Medulla oblongata (tissue), 1 donor: ENCODE measurements at regions not wholly inside any gene's neighbourhood (a gene's known extent, or its start where the extent isn't known, plus 50 kb on each side); places are given as distances from the start of the nearest gene placed in this dataset.
"Not testable (repeated sequence)": the region's sequence is repeated elsewhere in the genome, so short reads cannot be mapped to it uniquely, and the experiment has no call there.

Experiments
- DNase-seq: peaks from one replicate; pipeline ENCODE4 v3.0.0-alpha.2; 2015; ENCODE audit errors: extremely low spot score

GRCh38 chr3:176870451-176870850, 326.8 kb downstream of the TBL1XR1 start:
- no peak for DNase-seq

- no peak for DNase-seq
These were observed 329.3 kb downstream of the TBL1XR1 start for GRCh38 chr3:176867681-176868663.

- DNase-seq = no peak
These were observed 336.1 kb downstream of the TBL1XR1 start for GRCh38 chr3:176861137-176861536.

- no peak for DNase-seq
These were observed 340.6 kb downstream of the TBL1XR1 start for GRCh38 chr3:176856721-176857120.

- no peak for DNase-seq
These were observed 341.3 kb downstream of the TBL1XR1 start for GRCh38 chr3:176855901-176856486.

GRCh38 chr3:176855213-176855612, 342.1 kb downstream of the TBL1XR1 start:
- DNase-seq = no peak

GRCh38 chr3:176850498-176850897, 346.8 kb downstream of the TBL1XR1 start:
- DNase-seq = no peak

- no peak for DNase-seq
These were observed 348.7 kb downstream of the TBL1XR1 start for GRCh38 chr3:176848431-176849214.

- DNase-seq = no peak
These were observed 354.4 kb downstream of the TBL1XR1 start for GRCh38 chr3:176842914-176843313.

- DNase-seq = no peak
These were observed 356.5 kb downstream of the TBL1XR1 start for GRCh38 chr3:176840641-176841286.

GRCh38 chr3:176839901-176840300, 357.4 kb downstream of the TBL1XR1 start:
- no peak for DNase-seq

- peak; percentile 9 for DNase-seq
These were observed 357.8 kb downstream of the TBL1XR1 start for GRCh38 chr3:176839466-176839865.

- DNase-seq = not testable (repeated sequence)
These were observed 370.0 kb downstream of the TBL1XR1 start for GRCh38 chr3:176827244-176827643.

- no peak for DNase-seq
These were observed 372.5 kb downstream of the TBL1XR1 start for GRCh38 chr3:176824811-176825210.

- DNase-seq = no peak
These were observed 376.5 kb downstream of the TBL1XR1 start for GRCh38 chr3:176820764-176821163.

- no peak for DNase-seq
These were observed 380.3 kb downstream of the TBL1XR1 start for GRCh38 chr3:176816937-176817336.

- DNase-seq = peak; percentile 80
These were observed 383.0 kb downstream of the TBL1XR1 start for GRCh38 chr3:176814285-176814684.

GRCh38 chr3:176807938-176808337, 389.3 kb downstream of the TBL1XR1 start:
- DNase-seq = no peak

GRCh38 chr3:176799675-176800074, 397.6 kb downstream of the TBL1XR1 start:
- DNase-seq = no peak

GRCh38 chr3:176798680-176799079, 398.6 kb downstream of the TBL1XR1 start:
- no peak for DNase-seq

GRCh38 chr3:176796371-176796770, 400.9 kb downstream of the TBL1XR1 start:
- no peak for DNase-seq

GRCh38 chr3:176795891-176796290, 401.4 kb downstream of the TBL1XR1 start:
- DNase-seq = no peak
